HCEC 1CT (cell line): ENCODE measurements at regions not wholly inside any gene's neighbourhood (a gene's known extent, or its start where the extent isn't known, plus 50 kb on each side); places are given as distances from the start of the nearest gene placed in this dataset.

ENCODE experiments used
- DNase-seq: peaks from one replicate; pipeline ENCODE4 v3.0.0-alpha.2; 2017

DNA sequence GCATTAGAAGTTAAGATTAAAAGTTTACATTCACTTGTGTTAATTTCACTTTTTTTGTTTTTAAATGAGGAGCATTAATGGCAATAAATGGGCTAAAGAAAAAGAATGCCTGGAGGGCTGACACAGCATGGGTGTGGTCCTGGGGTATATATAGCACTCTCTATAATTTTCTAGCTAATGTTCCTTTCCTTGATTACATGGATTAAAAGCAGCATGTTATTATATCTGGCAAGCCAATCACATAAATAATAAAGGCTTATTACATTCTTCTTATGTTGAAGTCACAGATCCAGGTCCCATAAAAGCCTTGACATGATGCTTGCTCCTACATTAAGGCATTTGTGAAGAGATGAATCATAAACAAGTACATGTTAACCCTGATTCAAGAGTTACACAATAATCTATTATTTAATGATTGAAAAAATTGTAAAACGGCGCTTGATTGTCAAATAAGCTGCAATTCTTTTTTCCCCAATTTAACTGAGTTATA, 91.4 kb downstream of the LYPLAL1 start:
- no peak for DNase-seq

DNA sequence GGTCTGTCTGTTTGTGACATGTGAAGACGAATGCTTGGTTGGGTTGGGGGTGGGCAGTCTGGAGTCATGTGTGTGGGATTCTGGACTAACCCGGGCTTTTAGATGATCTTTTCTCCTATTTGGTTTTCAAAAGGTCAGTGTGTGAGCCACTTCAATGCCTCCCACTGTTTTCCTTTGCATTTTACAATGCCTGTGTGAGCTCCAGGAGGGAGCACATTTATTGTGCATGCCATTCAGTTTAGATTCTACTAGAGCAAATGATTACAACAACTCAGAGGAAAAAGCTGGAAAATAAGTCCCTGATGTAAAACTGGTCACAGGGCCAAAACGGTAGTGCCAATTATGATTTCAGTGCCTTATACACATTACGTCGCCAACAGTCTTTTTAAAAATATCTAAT, 90.9 kb downstream of the LYPLAL1 start:
- DNase-seq, result no peak
